ENCODE measurements at regions not wholly inside any gene's neighbourhood (a gene's known extent, or its start where the extent isn't known, plus 50 kb on each side); places are given as distances from the start of the nearest gene placed in this dataset.

DNA sequence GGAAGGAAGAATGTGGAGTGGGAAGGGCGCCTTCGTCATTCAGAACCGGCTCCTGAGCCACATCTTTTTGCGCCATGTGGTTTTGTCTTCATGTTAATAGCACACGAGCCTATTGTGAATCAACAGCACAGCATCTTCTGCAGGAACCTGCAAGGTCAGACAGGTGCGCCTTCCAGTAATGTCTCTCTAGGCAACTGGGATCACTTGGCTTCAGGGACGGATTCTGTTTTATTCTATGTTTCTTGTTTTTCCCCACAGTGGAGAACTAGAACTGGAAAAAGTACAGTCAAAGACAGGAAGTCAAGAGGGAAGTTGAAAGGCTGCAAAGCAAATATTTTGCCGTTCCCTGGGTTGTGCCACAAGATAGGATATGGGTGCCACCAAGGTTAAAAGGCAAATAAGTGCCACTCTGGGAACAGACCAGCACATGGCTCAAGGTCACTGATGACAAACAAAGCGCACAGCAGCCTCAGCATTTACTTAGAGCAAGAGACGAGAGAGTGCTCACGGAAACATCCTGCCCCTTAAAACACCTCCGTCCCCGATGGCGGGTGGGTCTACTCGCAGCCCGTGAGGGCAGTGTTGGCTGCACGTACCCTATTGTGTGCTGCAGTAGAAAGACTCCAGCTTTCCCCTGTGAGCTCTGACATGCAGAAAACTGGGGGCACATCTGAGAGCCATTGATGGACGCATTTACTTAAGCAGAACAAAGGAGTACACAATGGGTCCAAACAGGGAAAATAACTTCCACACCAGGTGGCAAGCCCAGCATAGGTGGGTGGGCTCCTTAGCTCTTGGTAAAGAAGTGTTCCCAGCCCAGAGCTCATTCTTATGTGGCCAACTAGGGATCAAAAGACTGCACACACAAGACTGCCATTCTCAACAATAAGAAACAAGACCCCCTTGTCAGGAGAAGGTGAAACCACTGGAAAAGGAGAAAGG lies 107.2 kb upstream of the PARD3B start:
- 86% methylated on average over 18 of the region's 18 CpGs for WGBS (ENCODE audit: insufficient coverage)
- H3K27ac Mint-ChIP-seq: no peak overlapping the region
- H3K4me1 Mint-ChIP-seq: no peaks in the 10 kb centered on the region
- no peak overlapping the region for H3K4me3 Mint-ChIP-seq
- H3K9me3 Mint-ChIP-seq: peaks cover 0 to 2% of the 10 kb centered on the region in 2 donors
- Histone ChIP-seq H3K27me3 (ENCODE audit: control insufficient read depth, insufficient read depth, low read length) (no peaks in the 10 kb centered on the region), H3K4me1 (ENCODE audit: control insufficient read depth, insufficient read depth, low read length) (no peaks in the 10 kb centered on the region), H3K27ac (ENCODE audit: low read length) (no peak overlapping the region), H3K4me3 (ENCODE audit: low read length) (no peak overlapping the region), H3K36me3 (ENCODE audit: control insufficient read depth, insufficient read depth, low read length) (no peaks in the 10 kb centered on the region), H3K9me3 (ENCODE audit: control insufficient read depth, insufficient read depth, low read length) (no peaks in the 10 kb centered on the region)
- no peak for DNase-seq
- TF ChIP-seq, protein P1, sequence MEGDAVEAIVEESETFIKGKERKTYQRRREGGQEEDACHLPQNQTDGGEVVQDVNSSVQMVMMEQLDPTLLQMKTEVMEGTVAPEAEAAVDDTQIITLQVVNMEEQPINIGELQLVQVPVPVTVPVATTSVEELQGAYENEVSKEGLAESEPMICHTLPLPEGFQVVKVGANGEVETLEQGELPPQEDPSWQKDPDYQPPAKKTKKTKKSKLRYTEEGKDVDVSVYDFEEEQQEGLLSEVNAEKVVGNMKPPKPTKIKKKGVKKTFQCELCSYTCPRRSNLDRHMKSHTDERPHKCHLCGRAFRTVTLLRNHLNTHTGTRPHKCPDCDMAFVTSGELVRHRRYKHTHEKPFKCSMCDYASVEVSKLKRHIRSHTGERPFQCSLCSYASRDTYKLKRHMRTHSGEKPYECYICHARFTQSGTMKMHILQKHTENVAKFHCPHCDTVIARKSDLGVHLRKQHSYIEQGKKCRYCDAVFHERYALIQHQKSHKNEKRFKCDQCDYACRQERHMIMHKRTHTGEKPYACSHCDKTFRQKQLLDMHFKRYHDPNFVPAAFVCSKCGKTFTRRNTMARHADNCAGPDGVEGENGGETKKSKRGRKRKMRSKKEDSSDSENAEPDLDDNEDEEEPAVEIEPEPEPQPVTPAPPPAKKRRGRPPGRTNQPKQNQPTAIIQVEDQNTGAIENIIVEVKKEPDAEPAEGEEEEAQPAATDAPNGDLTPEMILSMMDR (IDR thresholded peaks at IDR 0.05): no peak
- H3K27me3 Mint-ChIP-seq (ENCODE audit: low read depth in 2 of 2): no peaks in the 10 kb centered on the region
- no peak for ATAC-seq
- intact Hi-C loops (cut with micrococcal nuclease): no loop called here
- H3K36me3 Mint-ChIP-seq: no peaks in the 10 kb centered on the region

DNA sequence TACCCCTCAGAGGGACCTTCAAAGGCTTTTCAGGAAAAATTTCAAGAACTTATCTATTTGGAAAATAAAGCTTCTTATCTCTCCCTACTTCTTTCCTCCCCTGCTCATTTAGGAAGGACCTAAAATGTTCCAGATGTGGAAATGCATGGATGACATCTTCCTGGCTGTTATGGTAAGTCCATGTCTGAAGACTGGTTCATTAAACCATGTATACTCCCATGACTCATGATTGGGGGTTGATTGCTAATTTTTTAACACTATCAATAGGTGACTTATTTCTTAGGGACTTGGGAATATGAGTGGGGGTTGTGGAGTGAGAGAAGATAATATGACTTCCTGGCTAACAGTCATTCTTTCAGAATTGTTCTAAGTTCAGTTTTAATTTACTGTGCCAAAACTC lies 104.0 kb upstream of the PARD3B start:
- DNase-seq (no peak), ATAC-seq (no peak)
- intact Hi-C loops (cut with micrococcal nuclease): no loop called here
- Mint-ChIP-seq H3K27me3 (ENCODE audit: low read depth in 2 of 2) (no peaks in the 10 kb centered on the region), H3K27ac (no peak overlapping the region), H3K4me1 (no peaks in the 10 kb centered on the region), H3K9me3 (peaks cover 0 to 5% of the 10 kb centered on the region in 2 donors), H3K36me3 (no peaks in the 10 kb centered on the region), H3K4me3 (no peak overlapping the region)
- H3K36me3 ChIP-seq (ENCODE audit: control insufficient read depth, insufficient read depth, low read length): no peaks in the 10 kb centered on the region
- H3K27ac ChIP-seq (ENCODE audit: low read length): no peak overlapping the region
- H3K4me3 ChIP-seq (ENCODE audit: low read length): no peak overlapping the region
- no peaks in the 10 kb centered on the region for H3K4me1 ChIP-seq (ENCODE audit: control insufficient read depth, insufficient read depth, low read length)
- TF ChIP-seq, protein P1 (IDR thresholded peaks at IDR 0.05): no peak
- no peaks in the 10 kb centered on the region for H3K27me3 ChIP-seq (ENCODE audit: control insufficient read depth, insufficient read depth, low read length)
- no peaks in the 10 kb centered on the region for H3K9me3 ChIP-seq (ENCODE audit: control insufficient read depth, insufficient read depth, low read length)

DNA sequence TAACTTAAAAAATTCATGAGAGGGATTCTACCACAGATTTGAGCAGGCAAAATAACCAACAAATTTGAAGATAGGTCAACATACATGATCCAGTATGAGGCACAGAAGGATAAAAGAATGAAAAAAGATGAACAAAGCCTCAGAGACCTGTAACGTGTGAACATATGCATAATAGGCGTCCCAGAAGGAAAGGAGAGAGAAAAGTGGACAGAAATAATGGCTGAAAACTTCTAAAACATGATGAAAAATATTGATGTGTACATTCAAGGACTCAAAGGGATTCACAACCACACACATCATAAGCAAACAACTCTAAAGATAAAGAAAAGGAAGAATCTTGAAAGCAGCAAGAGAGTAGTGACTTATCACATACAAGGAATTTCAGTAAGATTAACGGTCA lies 100.1 kb upstream of the PARD3B start:
- no peaks in the 10 kb centered on the region for H3K4me1 ChIP-seq (ENCODE audit: control insufficient read depth, insufficient read depth, low read length)
- no peak overlapping the region for H3K27ac ChIP-seq (ENCODE audit: low read length)
- 83% methylated on average over 2 of the region's 3 CpGs for WGBS (ENCODE audit: insufficient coverage)
- Mint-ChIP-seq H3K9me3 (peaks cover 0 to 5% of the 10 kb centered on the region in 2 donors), H3K36me3 (no peaks in the 10 kb centered on the region), H3K4me3 (no peak overlapping the region), H3K27ac (no peak overlapping the region), H3K4me1 (no peaks in the 10 kb centered on the region), H3K27me3 (ENCODE audit: low read depth in 2 of 2) (no peaks in the 10 kb centered on the region)
- intact Hi-C loops (cut with micrococcal nuclease): no loop called here
- H3K27me3 ChIP-seq (ENCODE audit: control insufficient read depth, insufficient read depth, low read length): no peaks in the 10 kb centered on the region
- DNase-seq: no peak
- no peaks in the 10 kb centered on the region for H3K9me3 ChIP-seq (ENCODE audit: control insufficient read depth, insufficient read depth, low read length)
- TF ChIP-seq, protein P1 (IDR thresholded peaks at IDR 0.05): no peak
- H3K4me3 ChIP-seq (ENCODE audit: low read length): no peak overlapping the region
- no peaks in the 10 kb centered on the region for H3K36me3 ChIP-seq (ENCODE audit: control insufficient read depth, insufficient read depth, low read length)
- no peak for ATAC-seq

DNA sequence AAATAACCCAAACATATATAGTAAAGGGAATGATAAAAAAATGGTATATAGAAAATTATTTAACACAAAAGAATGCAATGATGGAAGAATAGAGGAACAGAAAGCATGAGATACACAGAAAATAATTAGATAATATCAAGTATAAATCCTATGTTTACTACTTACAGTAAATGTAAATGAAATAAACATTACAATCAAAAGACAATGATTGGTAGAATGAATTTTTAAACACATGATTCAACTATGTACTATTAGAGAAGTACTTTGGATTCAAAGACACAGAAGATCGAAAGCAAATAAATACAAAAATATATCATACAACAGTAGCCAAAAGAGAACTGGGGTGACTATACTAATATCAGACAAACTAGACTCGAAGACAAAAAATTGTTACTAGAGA lies 97.6 kb upstream of the PARD3B start:
- no CpG with 5 or more reads among the region's 2 CpGs for WGBS (ENCODE audit: insufficient coverage)
- peaks cover 0 to 5% of the 10 kb centered on the region in 2 donors for H3K9me3 Mint-ChIP-seq
- Histone ChIP-seq H3K4me3 (ENCODE audit: low read length) (no peak overlapping the region), H3K36me3 (ENCODE audit: control insufficient read depth, insufficient read depth, low read length) (no peaks in the 10 kb centered on the region), H3K27me3 (ENCODE audit: control insufficient read depth, insufficient read depth, low read length) (no peaks in the 10 kb centered on the region), H3K4me1 (ENCODE audit: control insufficient read depth, insufficient read depth, low read length) (no peaks in the 10 kb centered on the region), H3K9me3 (ENCODE audit: control insufficient read depth, insufficient read depth, low read length) (no peaks in the 10 kb centered on the region), H3K27ac (ENCODE audit: low read length) (no peak overlapping the region)
- no peaks in the 10 kb centered on the region for H3K4me1 Mint-ChIP-seq
- H3K36me3 Mint-ChIP-seq: no peaks in the 10 kb centered on the region
- TF ChIP-seq, protein P1 (IDR thresholded peaks at IDR 0.05): no peak
- no peak overlapping the region for H3K4me3 Mint-ChIP-seq
- intact Hi-C loops (cut with micrococcal nuclease): no loop called here
- no peak overlapping the region for H3K27ac Mint-ChIP-seq
- ATAC-seq (no peak), DNase-seq (no peak)
- H3K27me3 Mint-ChIP-seq (ENCODE audit: low read depth in 2 of 2): no peaks in the 10 kb centered on the region
